ENCODE measurements at regions not wholly inside any gene's neighbourhood (a gene's known extent, or its start where the extent isn't known, plus 50 kb on each side); places are given as distances from the start of the nearest gene placed in this dataset.

GRCh38 chr4:30005995-30006394 lies 714.2 kb upstream of the PCDH7 start:
- TF ChIP-seq CTCF (conservative IDR thresholded peaks at IDR 0.05 in 1 of 2, IDR thresholded peaks at IDR 0.05 in 1 of 2; ENCODE audit: extremely low read depth in 1 of 2, insufficient read depth in 1 of 2, low read depth in 1 of 2, low read length in 2 of 2) (no peak), EZH2 (IDR thresholded peaks at IDR 0.05; ENCODE audit: borderline replicate concordance, low read length) (no peak)

All from mammary epithelial cell (primary cell).